B cell (primary cell): ENCODE measurements at regions not wholly inside any gene's neighbourhood (a gene's known extent, or its start where the extent isn't known, plus 50 kb on each side); places are given as distances from the start of the nearest gene placed in this dataset.

Source experiments
- ATAC-seq: fragments of 200-7000 bp; cut with Tn5 transposase; one replicate; pipeline ENCODE4 v1.10.0; 2021; ENCODE audit warnings: low read depth, mild to moderate bottlenecking, moderate number of reproducible peaks, moderate library complexity
- CTCF ChIA-PET: fragments of 350-600 bp; sonication (Branson Sonifier 250); formaldehyde crosslinking; loops from one replicate; lab custom pipeline; 2021; ENCODE audit warnings: antibody characterized with exemption, inconsistent platforms; lab: Charles Lee
- POLR2A ChIA-PET: fragments of 350-600 bp; sonication (Branson Sonifier 250); formaldehyde crosslinking; loops from one replicate; lab custom pipeline; 2021; ENCODE audit warnings: antibody characterized with exemption; lab: Charles Lee
- DNase-seq: peaks from one replicate; pipeline ENCODE4 v3.0.0; 2013
- H2AFZ ChIP-seq: 2 replicates; pipeline ENCODE4 v1.6.1; 2012; ENCODE audit warnings: mild to moderate bottlenecking, low read depth, low read length; ENCODE audit not compliant: insufficient read depth, poor library complexity, severe bottlenecking
- H3K27ac ChIP-seq, 2 donors: 1 replicate in 1 of 2; 2 replicates in 1 of 2; pipeline ENCODE4 v1.5.1; 2012 to 2013; ENCODE audit warnings: low read length in 2 of 2, mild to moderate bottlenecking in 2 of 2, moderate library complexity in 1 of 2
- H3K27me3 ChIP-seq, 4 experiments: fragments of 200-600 bp in 1 of 4; sonication (generic) in 1 of 4; replicated peaks in 1 of 4; 1 replicate in 2 of 4; 2 replicates in 2 of 4; pipeline versions ENCODE4 v1.6.1 to v1.7.0; 2013 to 2016; ENCODE audit warnings: low read length in 3 of 4, mild to moderate bottlenecking in 2 of 4, mixed read lengths in 1 of 4, moderate library complexity in 1 of 4; ENCODE audit not compliant: insufficient read depth in 4 of 4, control insufficient read depth in 3 of 4; ENCODE audit errors: control extremely low read depth in 1 of 4
- H3K36me3 ChIP-seq, 2 experiments: replicated peaks in 1 of 2; 1 replicate in 1 of 2; 2 replicates in 1 of 2; pipeline versions ENCODE4 v1.6.1 to v1.7.1; 2013; ENCODE audit warnings: low read length in 1 of 2; ENCODE audit not compliant: insufficient read depth in 2 of 2, control insufficient read depth in 1 of 2; ENCODE audit errors: control extremely low read depth in 1 of 2, extremely low read depth in 1 of 2
- H3K4me1 ChIP-seq, 2 donors: fragments of 200-600 bp in 1 of 2; sonication (generic) in 1 of 2; 1 replicate in 1 of 2; 2 replicates in 1 of 2; pipeline versions ENCODE4 v1.5.1 to v1.6.1; 2013 to 2017; ENCODE audit warnings: low read length in 2 of 2; ENCODE audit not compliant: control insufficient read depth in 2 of 2, insufficient read depth in 2 of 2
- H3K4me2 ChIP-seq: replicated peaks from 2 replicates; pipeline ENCODE3; 2012; ENCODE audit warnings: mild to moderate bottlenecking, low read depth, low read length; ENCODE audit not compliant: poor library complexity, severe bottlenecking
- H3K4me3 ChIP-seq, 5 experiments: fragments of 200-600 bp in 1 of 5; sonication (generic) in 1 of 5; 1 replicate in 3 of 5; 2 replicates in 2 of 5; pipeline versions ENCODE4 v1.5.1 to v1.7.0; 2011 to 2016; ENCODE audit warnings: low read length in 4 of 5, mild to moderate bottlenecking in 4 of 5, low read depth in 2 of 5, control low read depth in 1 of 5, moderate library complexity in 1 of 5; ENCODE audit not compliant: insufficient read depth in 1 of 5; ENCODE audit errors: control extremely low read depth in 1 of 5, extremely low read depth in 1 of 5
- H3K79me2 ChIP-seq: fragments of 200-600 bp; sonication (generic); one replicate; pipeline ENCODE4 v1.6.0; 2016; ENCODE audit warnings: low read length; ENCODE audit not compliant: control insufficient read depth, insufficient read depth
- H3K9ac ChIP-seq: fragments of 200-600 bp; sonication (generic); 2 replicates; pipeline ENCODE4 v1.6.1; 2017; ENCODE audit warnings: mild to moderate bottlenecking, low read length, moderate library complexity
- H3K9me3 ChIP-seq, 3 donors: one replicate each; pipeline versions ENCODE4 v1.6.1 to v1.7.1; 2013; ENCODE audit warnings: low read length in 2 of 3; ENCODE audit not compliant: control insufficient read depth in 2 of 3, insufficient read depth in 1 of 3; ENCODE audit errors: control extremely low read depth in 1 of 3
- H4K20me1 ChIP-seq: 2 replicates; pipeline ENCODE4 v1.6.0; 2012; ENCODE audit warnings: mild to moderate bottlenecking, low read length; ENCODE audit not compliant: insufficient read depth, control insufficient read depth, poor library complexity, severe bottlenecking
- H3K27ac Mint-ChIP-seq: one replicate; pipeline ENCODE4 v1.8.0; 2021; ENCODE audit warnings: mixed read lengths
- H3K27me3 Mint-ChIP-seq: one replicate; pipeline ENCODE4 v1.8.0; 2021; ENCODE audit warnings: mixed read lengths
- H3K4me1 Mint-ChIP-seq: one replicate; pipeline ENCODE4 v1.8.0; 2021; ENCODE audit warnings: mixed read lengths
- H3K4me3 Mint-ChIP-seq: one replicate; pipeline ENCODE4 v1.8.0; 2021; ENCODE audit warnings: mixed read lengths
- H3K9me3 Mint-ChIP-seq: one replicate; pipeline ENCODE4 v1.8.0; 2022; ENCODE audit warnings: mixed read lengths; ENCODE audit not compliant: insufficient read depth
- EZH2 ChIP-seq: IDR thresholded peaks from 2 replicates; pipeline ENCODE4 v1.6.1; 2012; ENCODE audit warnings: borderline replicate concordance, low read depth, mild to moderate bottlenecking, moderate library complexity, low read length; ENCODE audit not compliant: insufficient read depth, poor library complexity, severe bottlenecking
- WGBS: methylation state at CpG from one replicate; pipeline ENCODE4 v1.1.5; 2013; ENCODE audit warnings: missing lambda C conversion rate; ENCODE audit not compliant: insufficient coverage; 5-methylcytosine and 5-hydroxymethylcytosine counted together
- intact Hi-C: fragments of 100-400 bp; cut with micrococcal nuclease; formaldehyde crosslinking; loops from one replicate; pipeline ENCODE4 v1.10.0; 2022
- TF ChIP-seq, protein P1 (sequence below): fragments of 200-600 bp; IDR thresholded peaks from one replicate; pipeline ENCODE4 v1.8.0; 2022; ENCODE audit warnings: antibody characterized with exemption, mild to moderate bottlenecking

GRCh38 chr2:41234093-41234492 is 782.2 kb upstream of the SLC8A1 start:
- H3K4me3 Mint-ChIP-seq, result no peak overlapping the region
- Histone ChIP-seq H4K20me1 (no peaks in the 10 kb centered on the region), H3K36me3 (no peaks in the 10 kb centered on the region), H3K4me3 (no peak overlapping the region), H3K27me3 (no peaks in the 10 kb centered on the region), H3K79me2 (no peaks in the 10 kb centered on the region), H3K4me1 (no peaks in the 10 kb centered on the region), H3K9me3 (peaks cover 0 to 1% (median 0%) of the 10 kb centered on the region in 3 donors), H3K4me2 (no peak overlapping the region), H3K27ac (no peak overlapping the region), H3K9ac (no peak overlapping the region), H2AFZ (no peak overlapping the region)
- TF ChIP-seq, protein P1, sequence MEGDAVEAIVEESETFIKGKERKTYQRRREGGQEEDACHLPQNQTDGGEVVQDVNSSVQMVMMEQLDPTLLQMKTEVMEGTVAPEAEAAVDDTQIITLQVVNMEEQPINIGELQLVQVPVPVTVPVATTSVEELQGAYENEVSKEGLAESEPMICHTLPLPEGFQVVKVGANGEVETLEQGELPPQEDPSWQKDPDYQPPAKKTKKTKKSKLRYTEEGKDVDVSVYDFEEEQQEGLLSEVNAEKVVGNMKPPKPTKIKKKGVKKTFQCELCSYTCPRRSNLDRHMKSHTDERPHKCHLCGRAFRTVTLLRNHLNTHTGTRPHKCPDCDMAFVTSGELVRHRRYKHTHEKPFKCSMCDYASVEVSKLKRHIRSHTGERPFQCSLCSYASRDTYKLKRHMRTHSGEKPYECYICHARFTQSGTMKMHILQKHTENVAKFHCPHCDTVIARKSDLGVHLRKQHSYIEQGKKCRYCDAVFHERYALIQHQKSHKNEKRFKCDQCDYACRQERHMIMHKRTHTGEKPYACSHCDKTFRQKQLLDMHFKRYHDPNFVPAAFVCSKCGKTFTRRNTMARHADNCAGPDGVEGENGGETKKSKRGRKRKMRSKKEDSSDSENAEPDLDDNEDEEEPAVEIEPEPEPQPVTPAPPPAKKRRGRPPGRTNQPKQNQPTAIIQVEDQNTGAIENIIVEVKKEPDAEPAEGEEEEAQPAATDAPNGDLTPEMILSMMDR, result no peak
- no peak for TF ChIP-seq EZH2
- peaks cover 16% of the 10 kb centered on the region for H3K9me3 Mint-ChIP-seq
- ATAC-seq (no peak), DNase-seq (no peak)
- H3K4me1 Mint-ChIP-seq, result no peaks in the 10 kb centered on the region
- H3K27ac Mint-ChIP-seq, result no peak overlapping the region
- ChIA-PET POLR2A (no interaction called here), CTCF (no interaction called here)
- H3K27me3 Mint-ChIP-seq, result no peaks in the 10 kb centered on the region
- intact Hi-C loops, result no loop called here
- WGBS, result no CpG with 5 or more reads among the region's 1 CpG

GRCh38 chr2:41241325-41242000 is 789.6 kb upstream of the SLC8A1 start:
- H3K4me1 Mint-ChIP-seq, result no peaks in the 10 kb centered on the region
- intact Hi-C loops, result no loop called here

More at GRCh38 chr2:41241325-41242000, 789.6 kb upstream of the SLC8A1 start:
- Histone ChIP-seq H3K27ac (no peak overlapping the region), H2AFZ (no peak overlapping the region), H3K9ac (no peak overlapping the region), H3K4me3 (no peak overlapping the region), H3K27me3 (no peaks in the 10 kb centered on the region), H3K36me3 (no peaks in the 10 kb centered on the region), H3K4me2 (no peak overlapping the region), H3K9me3 (peaks cover 0 to 4% (median 1%) of the 10 kb centered on the region in 3 donors), H3K79me2 (no peaks in the 10 kb centered on the region), H4K20me1 (no peaks in the 10 kb centered on the region), H3K4me1 (no peaks in the 10 kb centered on the region)
- ATAC-seq, result no peak
- ChIA-PET POLR2A (no interaction called here), CTCF (no interaction called here)
- H3K9me3 Mint-ChIP-seq, result peaks cover 4% of the 10 kb centered on the region
- H3K4me3 Mint-ChIP-seq, result no peak overlapping the region
- no peak for TF ChIP-seq EZH2
- TF ChIP-seq, protein P1, result no peak
- 84% methylated on average over 4 of the region's 4 CpGs for WGBS
- DNase-seq, result no peak
- no peak overlapping the region for H3K27ac Mint-ChIP-seq
- H3K27me3 Mint-ChIP-seq, result no peaks in the 10 kb centered on the region
